Activated CD8-positive, alpha-beta memory T cell treated with anti-CD3 and anti-CD28 coated beads, Interleukin-2, amount 10 ng/mL, durations not matched to agents 7 days and 5 days (primary cell): ENCODE measurements at regions not wholly inside any gene's neighbourhood (a gene's known extent, or its start where the extent isn't known, plus 50 kb on each side); places are given as distances from the start of the nearest gene placed in this dataset.
"Not testable (repeated sequence)": the region's sequence is repeated elsewhere in the genome, so short reads cannot be mapped to it uniquely, and the experiment has no call there.

ENCODE experiments used
- ATAC-seq: fragments of 150-1000 bp; cut with Tn5 transposase; one replicate; pipeline ENCODE4 v1.10.0; 2021; ENCODE audit warnings: moderate library complexity
- CTCF ChIA-PET: fragments of 350-600 bp; sonication (Branson Sonifier 250); formaldehyde crosslinking; loops from one replicate; lab custom pipeline; 2021; ENCODE audit warnings: antibody characterized with exemption; lab: Charles Lee
- DNase-seq: peaks from one replicate; pipeline ENCODE4 v3.0.0-alpha.2; 2020
- H3K27ac Mint-ChIP-seq: one replicate; pipeline ENCODE4 v1.8.0; 2021; ENCODE audit warnings: mild to moderate bottlenecking, mixed read lengths
- H3K27me3 Mint-ChIP-seq: one replicate; pipeline ENCODE4 v1.8.0; 2021; ENCODE audit warnings: mixed read lengths
- H3K36me3 Mint-ChIP-seq: one replicate; pipeline ENCODE4 v1.8.0; 2021; ENCODE audit warnings: mild to moderate bottlenecking, mixed read lengths
- H3K4me1 Mint-ChIP-seq: one replicate; pipeline ENCODE4 v1.8.0; 2021; ENCODE audit warnings: mixed read lengths
- H3K4me3 Mint-ChIP-seq: one replicate; pipeline ENCODE4 v1.8.0; 2021; ENCODE audit warnings: mild to moderate bottlenecking, moderate library complexity, mixed read lengths
- H3K9me3 Mint-ChIP-seq: one replicate; pipeline ENCODE4 v1.8.0; 2022; ENCODE audit warnings: low read depth, mixed read lengths

DNA sequence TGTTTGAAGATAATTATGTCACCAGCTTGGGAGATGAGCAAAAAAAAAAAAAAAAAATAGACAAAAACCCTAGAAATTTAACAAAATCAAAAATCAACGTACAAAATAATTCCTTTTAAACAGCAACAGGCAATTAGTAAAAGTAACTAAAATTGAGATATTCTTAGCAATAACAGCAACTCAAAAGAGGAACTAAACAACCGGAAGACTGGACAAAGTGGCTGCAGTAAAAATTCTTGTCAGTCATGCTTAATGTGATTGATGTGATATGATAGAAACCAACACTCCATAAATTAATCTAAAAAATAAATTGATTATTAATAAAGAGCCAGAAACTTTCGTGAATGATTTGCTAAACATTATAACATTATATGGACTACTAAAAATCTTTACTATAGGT lies 1534.6 kb upstream of the AGA start:
- Mint-ChIP-seq H3K4me1 (no peaks in the 10 kb centered on the region), H3K4me3 (no peak overlapping the region), H3K27ac (no peak overlapping the region), H3K9me3 (no peaks in the 10 kb centered on the region), H3K27me3 (no peaks in the 10 kb centered on the region), H3K36me3 (no peaks in the 10 kb centered on the region)
- CTCF ChIA-PET, result no interaction called here
- DNase-seq (no peak), ATAC-seq (no peak)

DNA sequence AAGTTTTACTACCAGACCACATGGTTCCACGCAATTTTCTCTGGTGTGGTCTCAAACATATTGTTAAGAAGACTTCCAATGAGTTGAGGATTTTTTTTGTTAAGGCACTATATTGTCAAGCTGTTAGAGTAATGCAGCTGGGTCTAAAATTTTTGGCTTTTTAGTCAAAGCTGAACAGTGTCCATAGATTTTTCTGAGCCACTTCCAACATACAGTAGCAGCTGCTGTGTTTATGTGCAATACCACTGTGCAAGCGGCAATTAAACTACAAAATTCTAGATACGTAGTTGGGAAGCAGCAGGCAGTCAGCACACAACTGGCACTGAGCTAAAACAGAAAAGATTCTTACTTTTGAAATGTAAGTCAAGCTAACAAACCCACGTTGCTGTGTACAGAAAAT lies 1551.1 kb upstream of the AGA start:
- H3K4me3 Mint-ChIP-seq, result no peak overlapping the region
- CTCF ChIA-PET, result no interaction called here
- no peak for DNase-seq

DNA sequence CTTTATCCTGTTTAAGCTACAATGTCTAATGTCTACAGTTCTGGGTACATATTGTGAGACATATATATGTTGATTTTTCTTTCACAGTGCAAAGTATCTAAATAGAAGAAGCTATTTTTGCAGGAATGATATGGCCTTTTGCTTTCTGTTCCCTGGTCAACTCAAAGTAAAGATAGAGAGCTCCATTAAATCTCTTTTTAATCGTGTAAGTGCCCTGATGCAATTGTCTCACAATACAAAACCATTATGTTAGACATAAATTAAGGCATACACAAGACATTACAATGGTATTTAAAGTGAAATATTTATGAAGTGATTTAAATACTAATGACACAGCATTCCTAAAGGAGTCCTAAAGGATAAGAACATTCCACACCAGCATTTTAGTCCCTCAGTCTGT lies 1559.7 kb upstream of the AGA start:
- Mint-ChIP-seq H3K27me3 (no peaks in the 10 kb centered on the region), H3K4me3 (no peak overlapping the region), H3K9me3 (no peaks in the 10 kb centered on the region), H3K4me1 (no peaks in the 10 kb centered on the region), H3K27ac (no peak overlapping the region), H3K36me3 (no peaks in the 10 kb centered on the region)
- CTCF ChIA-PET, result no interaction called here
- ATAC-seq (no peak), DNase-seq (no peak)

More for the DNA sequence above, 1551.1 kb upstream of the AGA start:
- Mint-ChIP-seq H3K36me3 (no peaks in the 10 kb centered on the region), H3K27ac (no peak overlapping the region), H3K4me1 (no peaks in the 10 kb centered on the region), H3K27me3 (no peaks in the 10 kb centered on the region), H3K9me3 (peaks cover 13% of the 10 kb centered on the region)
- ATAC-seq, result no peak

DNA sequence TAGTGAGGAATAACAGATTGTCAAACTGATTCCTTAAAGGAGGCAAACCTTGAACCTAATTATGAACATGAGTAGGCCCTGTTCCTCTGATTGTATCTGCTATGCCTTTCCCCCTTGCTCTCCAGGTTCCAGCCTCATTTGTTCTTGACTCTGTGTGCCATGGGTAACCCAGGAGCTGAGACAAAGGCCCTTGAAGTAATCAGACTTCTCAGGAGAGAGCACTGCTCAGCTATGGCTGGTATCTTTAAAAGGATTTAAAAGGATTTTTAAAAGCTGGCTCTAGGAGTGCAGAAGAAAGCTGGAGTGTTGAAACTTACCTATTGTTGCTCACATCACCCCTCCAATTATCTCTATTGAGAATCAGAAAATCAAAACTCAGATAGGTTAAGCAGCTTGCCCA lies 1565.5 kb upstream of the AGA start:
- Mint-ChIP-seq H3K36me3 (no peaks in the 10 kb centered on the region), H3K27me3 (no peaks in the 10 kb centered on the region), H3K4me3 (no peak overlapping the region), H3K9me3 (peaks cover 7% of the 10 kb centered on the region), H3K27ac (no peak overlapping the region), H3K4me1 (no peaks in the 10 kb centered on the region)
- ATAC-seq (no peak), DNase-seq (no peak)
- CTCF ChIA-PET, result no interaction called here

- no peak for ATAC-seq
- H3K27me3 Mint-ChIP-seq, result no peaks in the 10 kb centered on the region
- H3K36me3 Mint-ChIP-seq, result no peaks in the 10 kb centered on the region
- CTCF ChIA-PET, result no interaction called here
- H3K9me3 Mint-ChIP-seq, result peaks cover 8% of the 10 kb centered on the region
- H3K27ac Mint-ChIP-seq, result no peak overlapping the region
- no peak for DNase-seq
- no peaks in the 10 kb centered on the region for H3K4me1 Mint-ChIP-seq
- no peak overlapping the region for H3K4me3 Mint-ChIP-seq
Measured at GRCh38 chr4:179017581-179017980, 1575.3 kb upstream of the AGA start.

GRCh38 chr4:179027569-179027968 lies 1585.3 kb upstream of the AGA start:
- H3K27me3 Mint-ChIP-seq, result no peaks in the 10 kb centered on the region
- CTCF ChIA-PET, result no interaction called here
- H3K27ac Mint-ChIP-seq, result no peak overlapping the region
- no peaks in the 10 kb centered on the region for H3K4me1 Mint-ChIP-seq
- DNase-seq (no peak), ATAC-seq (no peak)
- H3K36me3 Mint-ChIP-seq, result no peaks in the 10 kb centered on the region
- no peak overlapping the region for H3K4me3 Mint-ChIP-seq
- peaks cover 7% of the 10 kb centered on the region for H3K9me3 Mint-ChIP-seq

DNA sequence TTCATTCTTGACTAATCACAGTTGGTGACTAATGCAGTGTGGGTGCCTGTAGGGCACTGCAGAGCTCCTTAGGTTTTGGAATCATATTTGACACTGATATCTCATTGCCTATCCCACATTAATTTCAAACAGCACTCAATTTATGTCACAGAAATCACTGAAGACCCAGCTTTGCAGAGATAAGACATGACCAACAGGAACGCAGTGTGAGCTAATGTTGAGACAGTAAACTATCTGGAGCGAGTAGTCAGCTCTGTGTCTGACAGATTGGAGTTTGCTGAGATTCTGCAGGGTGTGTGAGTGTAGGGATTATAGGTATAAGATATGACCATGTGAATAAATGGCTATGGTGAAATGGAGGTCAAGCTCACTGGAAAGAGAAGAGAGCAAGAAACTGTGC lies 1586.1 kb upstream of the AGA start:
- no peak overlapping the region for H3K4me3 Mint-ChIP-seq
- CTCF ChIA-PET, result no interaction called here
- no peaks in the 10 kb centered on the region for H3K36me3 Mint-ChIP-seq
- H3K9me3 Mint-ChIP-seq, result peaks cover 10% of the 10 kb centered on the region
- no peak for DNase-seq
- no peaks in the 10 kb centered on the region for H3K27me3 Mint-ChIP-seq
- no peak for ATAC-seq
- H3K4me1 Mint-ChIP-seq, result no peaks in the 10 kb centered on the region
- H3K27ac Mint-ChIP-seq, result no peak overlapping the region

- peaks cover 10% of the 10 kb centered on the region for H3K9me3 Mint-ChIP-seq
- no peaks in the 10 kb centered on the region for H3K4me1 Mint-ChIP-seq
- no peak overlapping the region for H3K27ac Mint-ChIP-seq
- H3K27me3 Mint-ChIP-seq, result no peaks in the 10 kb centered on the region
- no peak overlapping the region for H3K4me3 Mint-ChIP-seq
- ATAC-seq, result no peak
- DNase-seq, result no peak
- CTCF ChIA-PET, result no interaction called here
- H3K36me3 Mint-ChIP-seq, result no peaks in the 10 kb centered on the region
Measured at GRCh38 chr4:179029683-179030082, 1587.4 kb upstream of the AGA start.

GRCh38 chr4:179040259-179040658 lies 1598.0 kb upstream of the AGA start:
- CTCF ChIA-PET, result no interaction called here
- Mint-ChIP-seq H3K36me3 (no peaks in the 10 kb centered on the region), H3K27me3 (no peaks in the 10 kb centered on the region), H3K27ac (no peak overlapping the region), H3K4me3 (no peak overlapping the region), H3K9me3 (no peaks in the 10 kb centered on the region), H3K4me1 (no peaks in the 10 kb centered on the region)
- DNase-seq (no peak), ATAC-seq (no peak)

DNA sequence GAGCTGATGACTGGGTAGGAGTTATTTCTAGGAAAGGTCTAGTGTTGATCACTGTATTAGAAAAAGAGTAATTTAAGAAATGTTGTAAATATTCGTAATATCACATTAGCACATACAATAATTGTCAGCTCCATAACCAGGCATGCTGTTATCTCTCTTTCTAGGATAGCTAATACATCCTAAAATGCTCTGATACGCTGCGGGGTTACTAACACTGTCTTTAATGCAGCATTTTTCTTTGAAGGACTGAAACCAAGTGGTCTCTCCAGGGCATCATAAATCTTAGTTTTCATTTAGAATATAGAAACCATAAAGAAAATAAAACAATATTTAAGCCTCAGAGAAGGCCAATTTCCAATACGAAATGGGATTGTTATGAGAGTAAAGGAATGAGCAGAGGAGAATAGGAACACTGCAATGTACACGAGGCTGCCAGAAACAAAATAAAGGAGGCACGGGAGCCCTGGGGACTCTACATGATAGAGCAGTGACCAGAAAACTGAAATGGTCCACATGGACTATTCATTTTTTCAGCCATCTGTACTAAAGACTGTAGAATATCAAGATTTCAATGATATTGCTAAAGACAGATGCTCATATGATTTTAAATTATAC lies 1606.7 kb upstream of the AGA start:
- H3K4me1 Mint-ChIP-seq, result no peaks in the 10 kb centered on the region
- no peak for ATAC-seq
- no peak for DNase-seq
- no peaks in the 10 kb centered on the region for H3K36me3 Mint-ChIP-seq
- no peak overlapping the region for H3K4me3 Mint-ChIP-seq
- peaks cover 10% of the 10 kb centered on the region for H3K9me3 Mint-ChIP-seq
- H3K27me3 Mint-ChIP-seq, result no peaks in the 10 kb centered on the region
- H3K27ac Mint-ChIP-seq, result no peak overlapping the region
- CTCF ChIA-PET, result no interaction called here

DNA sequence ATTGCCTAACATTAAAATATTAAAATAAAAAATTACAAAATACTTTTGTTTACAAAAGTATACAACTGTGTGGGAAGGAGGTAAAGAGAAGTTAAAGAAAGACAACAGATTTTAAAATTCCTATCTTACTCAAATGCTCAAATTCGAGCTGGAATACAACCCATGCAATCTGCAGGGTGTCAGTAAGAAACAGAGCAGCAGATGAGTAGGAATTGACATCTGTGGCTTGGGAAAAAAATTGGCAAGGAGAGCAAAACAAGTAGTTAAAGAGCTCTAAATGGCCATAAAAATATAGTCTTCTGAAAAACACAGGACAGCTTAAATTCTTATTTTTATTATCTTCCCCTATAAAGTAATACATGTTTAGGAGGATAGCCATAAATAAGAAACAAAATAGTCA lies 1609.0 kb upstream of the AGA start:
- Mint-ChIP-seq H3K4me3 (no peak overlapping the region), H3K27ac (no peak overlapping the region), H3K27me3 (no peaks in the 10 kb centered on the region), H3K4me1 (no peaks in the 10 kb centered on the region), H3K9me3 (peaks cover 10% of the 10 kb centered on the region), H3K36me3 (no peaks in the 10 kb centered on the region)
- CTCF ChIA-PET, result no interaction called here
- DNase-seq, result no peak
- ATAC-seq, result no peak

DNA sequence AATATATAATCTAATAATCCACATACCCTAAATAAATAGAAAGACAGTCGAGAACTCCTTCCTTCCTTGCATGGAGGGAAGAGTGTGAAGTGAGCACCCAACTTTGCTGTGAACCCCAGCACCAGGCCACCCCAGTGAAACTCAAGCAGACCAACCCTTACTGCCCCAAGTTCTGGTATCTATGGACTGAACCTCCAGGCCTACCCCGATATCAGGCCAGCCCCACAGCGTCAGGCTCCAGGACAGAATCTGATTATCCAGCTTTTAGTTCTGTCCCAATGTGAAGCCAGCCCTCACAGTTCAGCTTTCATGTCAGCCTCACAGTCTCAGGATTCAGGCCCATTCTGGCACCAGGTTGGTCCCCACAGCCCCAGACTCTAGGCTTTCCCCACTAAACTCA lies 1617.2 kb upstream of the AGA start:
- ATAC-seq (no peak), DNase-seq (no peak)
- CTCF ChIA-PET, result no interaction called here
- Mint-ChIP-seq H3K36me3 (no peaks in the 10 kb centered on the region), H3K9me3 (peaks cover 5% of the 10 kb centered on the region), H3K4me3 (no peak overlapping the region), H3K27me3 (no peaks in the 10 kb centered on the region), H3K27ac (no peak overlapping the region), H3K4me1 (no peaks in the 10 kb centered on the region)

GRCh38 chr4:179066254-179066653 lies 1624.0 kb upstream of the AGA start:
- DNase-seq, H3K9me3 Mint-ChIP-seq, H3K4me1 Mint-ChIP-seq, H3K27ac Mint-ChIP-seq, H3K4me3 Mint-ChIP-seq, ATAC-seq, H3K27me3 Mint-ChIP-seq, CTCF ChIA-PET, H3K36me3 Mint-ChIP-seq: not testable (repeated sequence)

- CTCF ChIA-PET, result no interaction called here
- H3K36me3 Mint-ChIP-seq, result no peaks in the 10 kb centered on the region
Measured at GRCh38 chr4:179071131-179071530, 1628.9 kb upstream of the AGA start.

GRCh38 chr4:179076865-179077264 lies 1634.6 kb upstream of the AGA start:
- DNase-seq (no peak), ATAC-seq (no peak)
- no peak overlapping the region for H3K4me3 Mint-ChIP-seq
- H3K36me3 Mint-ChIP-seq, result no peaks in the 10 kb centered on the region
- CTCF ChIA-PET, result no interaction called here
- H3K9me3 Mint-ChIP-seq, result peaks cover 10% of the 10 kb centered on the region
- H3K27me3 Mint-ChIP-seq, result no peaks in the 10 kb centered on the region
- no peaks in the 10 kb centered on the region for H3K4me1 Mint-ChIP-seq
- no peak overlapping the region for H3K27ac Mint-ChIP-seq

More at GRCh38 chr4:179071131-179071530, 1628.9 kb upstream of the AGA start:
- no peak for ATAC-seq
- Mint-ChIP-seq H3K4me3 (no peak overlapping the region), H3K9me3 (peaks cover 8% of the 10 kb centered on the region), H3K4me1 (no peaks in the 10 kb centered on the region), H3K27me3 (no peaks in the 10 kb centered on the region), H3K27ac (no peak overlapping the region)
- DNase-seq, result no peak
